ENCODE measurements at regions not wholly inside any gene's neighbourhood (a gene's known extent, or its start where the extent isn't known, plus 50 kb on each side); places are given as distances from the start of the nearest gene placed in this dataset.
"Not testable (repeated sequence)": the region's sequence is repeated elsewhere in the genome, so short reads cannot be mapped to it uniquely, and the experiment has no call there.

DNA sequence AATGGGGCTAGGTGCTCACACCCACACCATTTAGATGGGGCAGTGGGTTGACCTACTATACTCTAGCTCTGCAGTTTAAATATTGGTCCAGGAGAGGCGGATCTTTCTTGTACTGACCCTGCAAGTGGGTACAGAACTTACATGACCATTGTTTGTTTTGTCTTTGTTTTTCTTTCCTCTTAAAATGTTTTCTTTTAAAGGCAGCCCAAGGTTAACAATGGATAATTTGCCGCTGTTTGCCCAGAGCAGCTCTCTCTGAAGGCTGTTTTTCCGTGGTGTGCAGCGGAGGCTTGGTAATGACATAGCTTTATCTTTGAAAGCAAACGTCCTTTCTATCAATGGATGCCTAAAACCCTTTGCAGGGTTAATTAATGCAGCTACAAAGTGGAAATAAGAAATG is 133.3 kb upstream of the MEX3C start:
- DNase-seq (ENCODE audit: low read depth), result no peak

DNA sequence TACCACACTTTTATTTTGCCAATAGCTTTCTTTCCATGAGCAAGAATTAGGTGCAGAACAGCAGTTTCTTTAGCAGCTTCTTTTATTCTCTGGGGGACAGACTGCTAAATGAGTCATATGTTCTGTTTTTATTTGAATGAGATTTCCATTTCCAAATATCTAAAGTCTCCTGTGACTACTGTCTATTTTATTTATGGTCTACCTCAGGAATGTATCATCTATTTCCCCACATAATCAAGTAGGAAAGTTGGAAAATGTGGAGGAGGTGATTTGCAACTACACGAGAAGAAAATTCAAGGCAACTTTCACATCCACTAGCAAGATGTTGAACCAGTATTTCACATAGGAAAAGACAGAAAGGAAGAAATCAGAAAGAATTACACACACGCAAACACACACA is 139.9 kb upstream of the MEX3C start:
- DNase-seq (ENCODE audit: low read depth), result no peak

DNA sequence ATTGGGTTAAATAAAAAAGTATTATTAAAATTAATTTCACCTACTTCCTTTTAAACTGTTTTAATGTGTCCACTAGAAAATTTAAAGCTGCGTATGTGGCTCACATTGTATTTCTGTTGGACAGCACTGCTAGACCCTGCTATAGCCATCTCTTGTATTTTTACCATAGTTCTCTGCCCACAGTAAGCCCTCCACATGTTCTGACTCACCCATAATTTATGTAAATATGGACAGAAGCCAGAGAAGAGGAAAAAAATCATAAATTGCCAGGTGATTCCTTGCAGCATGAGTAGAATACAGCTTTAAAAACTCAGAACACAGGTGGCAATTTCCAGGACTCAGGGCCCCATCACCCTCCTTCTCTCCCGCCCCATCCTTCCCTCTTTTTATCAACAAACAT is 142.4 kb upstream of the MEX3C start:
- DNase-seq (ENCODE audit: low read depth), result no peak

DNA sequence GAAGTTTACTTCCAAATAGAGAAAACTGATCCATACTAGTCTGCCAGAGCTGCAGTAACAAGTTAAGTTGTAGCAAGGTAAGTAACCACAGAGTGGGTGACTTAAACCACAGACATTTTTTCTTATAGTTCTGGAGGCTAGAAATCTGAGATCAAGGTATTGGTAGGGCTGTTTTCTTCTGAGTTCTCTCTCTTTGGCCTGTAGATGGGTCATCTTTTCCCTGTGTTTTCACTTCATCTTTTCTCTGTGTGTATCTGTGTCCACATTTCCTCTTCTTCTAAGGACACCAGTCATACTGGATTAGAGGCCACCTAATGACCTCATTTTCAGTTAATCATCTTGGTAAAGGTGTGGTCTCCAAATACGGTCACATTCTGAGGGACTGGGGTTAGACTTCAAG is 142.9 kb upstream of the MEX3C start:
- no peak for DNase-seq (ENCODE audit: low read depth)

DNA sequence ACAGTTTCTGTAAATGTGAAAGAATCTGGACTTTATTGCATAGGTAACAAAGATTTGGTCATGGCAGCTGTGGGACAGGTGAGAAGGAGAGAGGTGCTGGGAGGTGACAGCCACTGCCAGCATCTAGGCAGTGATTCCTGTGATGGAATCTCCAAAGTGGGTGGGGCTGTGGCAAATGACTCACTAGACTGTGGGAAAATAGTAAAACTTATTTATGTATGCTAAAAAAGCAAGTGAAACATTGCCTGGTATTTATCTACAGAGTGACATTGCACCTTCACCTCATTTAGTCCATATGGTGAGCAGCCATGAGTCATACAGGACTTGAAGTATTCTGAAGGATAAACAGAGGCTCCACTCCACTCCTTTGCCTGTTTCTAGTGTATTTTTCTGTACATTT is 145.3 kb upstream of the MEX3C start:
- no peak for DNase-seq (ENCODE audit: low read depth)

DNA sequence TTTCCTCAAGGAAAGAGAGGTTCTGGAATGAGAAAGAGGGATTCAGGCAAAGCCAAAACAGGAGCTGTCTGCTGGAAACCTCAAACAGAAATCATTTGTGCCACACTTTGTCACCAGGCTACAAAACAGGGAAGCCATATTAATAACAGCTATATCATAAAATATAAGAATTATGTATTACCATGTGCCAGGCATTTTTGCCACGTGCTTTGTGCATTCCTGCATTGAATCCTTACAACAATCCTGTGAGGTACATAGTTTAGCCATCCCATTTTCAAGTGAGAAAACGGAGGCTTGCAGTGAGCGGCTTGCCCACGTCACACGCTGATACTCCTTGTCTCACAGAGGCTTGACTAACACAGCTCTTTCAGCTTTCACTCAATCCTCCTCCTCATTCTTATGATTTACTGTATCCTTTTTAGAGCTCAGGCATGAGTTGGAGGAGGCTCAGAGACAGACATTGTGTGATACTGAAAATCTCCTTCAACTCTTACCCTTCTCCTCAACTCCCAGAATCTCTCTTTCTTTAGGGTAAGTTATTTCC is 148.4 kb upstream of the MEX3C start:
- no peak for DNase-seq (ENCODE audit: low read depth)

DNA sequence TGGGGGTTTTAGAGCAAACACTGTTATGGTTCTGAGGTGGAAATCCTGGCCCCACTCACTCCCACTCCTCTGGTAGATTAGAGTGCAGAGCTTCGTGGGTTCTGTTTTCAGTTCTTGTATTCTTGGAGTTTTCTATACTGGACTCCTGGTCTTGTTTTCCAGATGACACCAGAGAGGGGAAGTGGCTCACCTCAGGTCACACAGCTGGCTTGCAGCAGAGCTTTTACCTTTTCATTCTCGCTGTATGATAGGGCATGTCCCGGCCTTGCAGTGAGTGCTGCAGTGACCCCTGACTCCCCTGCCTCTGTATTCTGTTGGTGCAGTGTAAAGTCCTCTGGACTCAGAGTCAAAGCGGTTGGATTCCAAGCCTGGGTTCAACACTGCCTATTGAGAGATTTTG is 148.9 kb upstream of the MEX3C start:
- no peak for DNase-seq (ENCODE audit: low read depth)

DNA sequence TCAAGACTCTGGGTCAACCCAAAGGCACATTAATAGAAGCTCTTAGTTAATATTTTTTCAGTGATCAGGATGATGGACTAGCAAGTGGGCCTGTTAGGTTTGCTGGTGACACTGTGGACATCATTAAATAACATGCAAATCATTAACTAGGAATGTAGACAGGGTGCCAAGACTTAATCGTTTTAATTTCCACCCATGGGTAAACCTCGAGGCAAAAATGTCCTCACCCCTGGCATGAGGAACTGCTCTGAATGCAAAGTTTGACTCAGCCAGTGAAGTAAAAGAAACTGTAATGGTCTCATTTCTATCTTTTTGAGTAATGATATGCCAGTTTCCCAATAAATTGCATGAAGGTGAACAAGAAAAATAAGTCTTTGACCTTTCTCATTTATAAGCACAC is 152.6 kb upstream of the MEX3C start:
- DNase-seq (ENCODE audit: low read depth), result no peak

DNA sequence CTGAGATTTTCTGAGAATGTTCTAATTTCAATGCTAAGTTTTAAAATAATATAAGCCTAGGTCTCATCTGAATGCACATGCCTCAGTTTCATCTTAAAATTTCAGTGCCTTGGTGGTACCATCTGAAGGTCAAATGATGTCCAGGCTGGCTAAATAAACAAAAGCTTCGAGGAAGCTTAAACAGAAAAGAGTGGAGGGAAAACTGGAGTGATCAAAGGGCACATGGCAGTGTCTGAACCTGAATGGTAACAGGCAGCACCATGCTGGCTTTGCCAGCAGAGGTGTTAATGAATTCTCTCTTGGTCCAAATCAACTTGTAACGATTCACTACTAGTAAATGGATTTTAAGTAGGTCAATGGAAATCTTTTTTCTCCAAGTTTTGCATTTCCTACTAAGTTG is 158.4 kb upstream of the MEX3C start:
- no peak for DNase-seq (ENCODE audit: low read depth)

DNA sequence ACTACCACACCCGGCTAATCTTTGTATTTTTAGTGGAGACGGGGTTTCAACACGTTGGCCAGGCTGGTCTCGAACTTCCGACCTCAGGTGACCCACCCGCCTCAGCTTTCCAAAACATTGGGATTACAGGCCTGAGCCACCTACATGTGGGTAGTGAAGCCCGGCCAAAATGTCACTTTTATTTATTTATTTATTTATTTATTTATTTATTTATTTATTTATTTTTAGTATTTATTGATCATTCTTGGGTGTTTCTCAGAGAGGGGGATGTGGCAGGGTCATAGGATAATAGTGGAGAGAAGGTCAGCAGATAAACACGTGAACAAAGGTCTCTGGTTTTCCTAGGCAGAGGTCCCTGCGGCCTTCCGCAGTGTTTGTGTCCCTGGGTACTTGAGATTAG is 162.8 kb upstream of the MEX3C start:
- not testable (repeated sequence) for DNase-seq (ENCODE audit: low read depth)

DNA sequence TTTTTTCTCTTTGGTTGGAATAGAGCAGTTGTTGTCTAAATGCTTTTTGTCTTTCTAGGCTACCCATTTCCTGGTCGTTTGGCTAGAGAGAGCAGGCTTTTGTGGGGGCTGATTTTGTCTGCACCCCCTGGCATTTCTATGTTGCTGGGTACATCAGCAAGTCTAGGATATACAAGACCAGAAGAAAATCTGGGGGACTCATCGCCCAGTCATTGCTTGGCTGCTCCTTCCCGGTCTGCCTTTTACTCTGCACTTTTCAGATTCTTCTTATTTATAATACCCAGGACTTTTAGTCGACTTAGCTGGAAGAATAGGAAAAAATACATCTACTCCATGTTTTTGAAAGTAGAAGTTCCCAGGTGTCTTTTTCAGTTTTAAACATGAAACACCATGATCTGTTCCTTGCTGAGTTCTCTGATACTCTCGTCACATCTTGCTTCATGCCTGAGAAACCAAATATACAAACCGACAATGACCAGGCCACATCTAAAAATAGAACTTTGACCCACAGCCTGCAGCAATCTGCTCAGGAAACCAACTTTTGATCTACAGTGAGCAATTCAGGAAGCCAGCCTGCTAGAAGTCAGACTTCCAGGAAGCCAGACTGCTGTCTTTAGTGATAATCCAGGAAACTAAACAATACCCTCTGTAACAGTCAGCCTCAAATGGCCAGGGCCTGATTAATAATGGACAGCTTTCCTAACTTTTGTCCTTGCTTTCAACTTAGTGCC is 163.8 kb upstream of the MEX3C start:
- DNase-seq (ENCODE audit: low read depth), result no peak

DNA sequence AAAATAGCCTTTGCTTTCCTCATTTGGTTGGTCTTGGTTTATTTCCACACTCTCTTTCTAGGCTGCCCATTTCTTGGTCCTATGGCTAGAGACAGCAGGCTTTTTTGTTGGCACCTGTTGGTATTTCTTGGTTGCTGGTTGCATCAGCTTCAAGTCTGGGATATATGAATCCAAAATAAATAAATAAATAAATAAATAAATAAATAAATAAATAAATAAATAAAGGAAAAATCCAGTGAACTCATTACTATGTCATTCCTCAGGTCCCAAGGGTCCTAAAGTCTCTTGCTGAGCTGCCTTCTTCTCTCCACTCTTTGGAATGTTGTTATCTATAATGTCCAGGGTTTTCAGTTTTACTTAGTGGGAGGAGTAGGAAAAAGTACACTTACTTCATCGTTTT is 165.9 kb upstream of the MEX3C start:
- DNase-seq (ENCODE audit: low read depth), result no peak

DNA sequence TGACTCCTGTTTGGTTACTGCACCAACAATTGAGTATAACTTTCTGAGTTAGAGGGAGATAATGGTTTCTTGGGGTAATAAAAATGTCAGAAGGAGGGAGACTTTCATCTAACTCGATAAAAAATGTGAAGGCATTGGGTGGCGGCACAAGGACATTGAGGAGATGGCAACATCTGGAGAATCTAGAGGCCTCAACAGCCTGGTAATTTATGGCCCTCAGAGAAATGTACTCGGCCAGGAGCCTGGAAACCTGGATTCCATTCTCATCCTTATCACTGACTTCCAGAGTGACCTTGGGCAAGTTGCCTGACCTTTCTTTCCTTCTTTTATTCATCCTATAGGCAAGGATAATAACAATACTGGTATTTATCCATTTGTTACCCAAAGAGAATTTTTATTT is 173.5 kb upstream of the MEX3C start:
- DNase-seq (ENCODE audit: low read depth), result no peak

DNA sequence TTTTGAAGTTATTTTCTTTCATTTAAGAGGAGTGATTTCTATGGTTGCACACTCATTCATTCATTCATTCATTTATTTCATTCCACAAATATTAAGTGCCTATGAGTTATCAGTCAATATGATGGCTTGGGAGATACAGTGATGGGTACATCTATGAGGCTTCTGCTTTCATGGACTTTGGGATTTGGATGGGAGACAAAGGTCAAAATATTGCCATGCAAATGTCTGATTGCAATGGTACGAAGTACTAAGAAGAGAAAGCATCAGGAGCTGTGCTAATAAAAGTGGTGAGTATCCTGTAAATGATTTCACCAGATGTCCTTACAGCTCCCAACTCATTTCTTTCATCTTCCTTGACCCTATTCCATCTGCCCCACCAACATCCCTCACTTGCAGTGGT is 174.4 kb upstream of the MEX3C start:
- no peak for DNase-seq (ENCODE audit: low read depth)

DNA sequence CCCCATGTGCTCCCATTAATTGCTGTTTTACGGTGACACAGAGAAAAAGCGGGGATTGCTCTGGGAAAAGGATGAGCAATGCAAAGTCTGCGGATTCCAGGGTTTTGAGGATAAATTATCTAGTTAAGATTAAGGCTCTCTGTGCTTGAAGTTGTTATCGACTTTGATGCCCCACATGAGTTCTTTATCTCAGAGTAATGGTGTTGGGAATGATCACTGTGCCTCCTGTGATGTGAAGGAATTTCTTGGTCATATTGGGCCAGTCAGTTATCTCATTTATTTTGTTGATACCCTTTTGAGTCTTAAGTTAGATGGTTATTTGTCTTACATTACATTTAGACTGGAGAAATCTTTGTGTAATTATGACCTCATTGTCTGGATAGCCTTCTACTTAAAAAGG is 184.6 kb upstream of the MEX3C start:
- no peak for DNase-seq (ENCODE audit: low read depth)

DNA sequence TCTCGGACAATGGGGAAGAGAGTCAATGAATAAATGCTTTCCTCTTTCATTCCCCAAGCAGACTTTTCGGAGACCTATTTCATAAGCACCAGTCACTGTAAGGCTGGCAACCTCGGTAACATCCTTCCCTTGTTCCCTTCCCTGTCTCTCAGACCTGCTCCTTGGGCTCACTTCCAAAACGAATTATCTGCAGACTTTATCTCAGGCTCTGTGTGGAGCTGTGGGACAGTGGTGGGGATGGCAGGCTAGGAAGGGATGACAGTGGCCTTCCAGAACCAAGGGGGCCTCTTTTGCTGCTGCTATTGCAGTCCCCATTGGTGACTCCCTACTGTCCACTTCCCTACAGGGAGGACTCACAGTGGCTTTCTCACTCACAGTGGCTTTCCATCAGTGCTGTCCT is 185.6 kb upstream of the MEX3C start:
- DNase-seq (ENCODE audit: low read depth), result no peak

DNA sequence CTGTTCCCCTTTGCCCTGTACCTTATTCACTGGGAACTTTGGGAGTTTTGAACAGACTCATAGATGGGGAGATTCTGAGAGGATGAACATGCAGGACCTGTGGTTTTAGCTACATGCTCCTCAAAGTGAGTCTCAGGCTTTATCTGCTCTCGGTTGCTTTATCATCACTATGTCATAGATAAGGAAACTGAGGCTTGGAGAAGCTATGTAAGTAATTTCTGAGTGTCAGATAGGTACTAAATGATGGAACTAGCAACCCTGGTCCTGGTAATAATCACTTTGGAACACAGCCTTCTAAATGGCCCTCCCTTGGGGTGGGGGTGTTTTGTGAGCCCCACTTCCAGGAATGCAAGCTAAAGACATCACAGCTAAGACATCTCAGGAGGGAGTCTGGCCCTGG is 186.2 kb upstream of the MEX3C start:
- DNase-seq (ENCODE audit: low read depth), result no peak

DNA sequence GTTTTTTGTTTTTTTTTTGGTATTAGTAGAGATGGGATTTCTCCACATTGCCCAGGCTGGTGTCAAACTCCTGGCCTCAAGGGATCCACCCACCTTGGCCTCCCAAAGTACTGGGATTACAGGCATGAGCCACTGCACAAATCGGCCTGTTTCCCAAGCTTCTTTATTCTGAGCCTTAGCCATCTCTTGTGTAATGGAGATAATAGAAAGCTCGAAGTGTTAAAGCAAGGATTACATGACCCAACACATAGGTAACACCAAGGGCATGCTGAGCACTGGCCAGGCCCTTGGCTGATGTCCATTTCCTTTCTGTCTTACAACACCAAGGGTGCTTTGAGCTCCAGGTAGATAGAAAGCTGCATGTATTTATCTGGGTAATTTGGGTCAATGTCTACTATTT is 187.8 kb upstream of the MEX3C start:
- no peak for DNase-seq (ENCODE audit: low read depth)

DNA sequence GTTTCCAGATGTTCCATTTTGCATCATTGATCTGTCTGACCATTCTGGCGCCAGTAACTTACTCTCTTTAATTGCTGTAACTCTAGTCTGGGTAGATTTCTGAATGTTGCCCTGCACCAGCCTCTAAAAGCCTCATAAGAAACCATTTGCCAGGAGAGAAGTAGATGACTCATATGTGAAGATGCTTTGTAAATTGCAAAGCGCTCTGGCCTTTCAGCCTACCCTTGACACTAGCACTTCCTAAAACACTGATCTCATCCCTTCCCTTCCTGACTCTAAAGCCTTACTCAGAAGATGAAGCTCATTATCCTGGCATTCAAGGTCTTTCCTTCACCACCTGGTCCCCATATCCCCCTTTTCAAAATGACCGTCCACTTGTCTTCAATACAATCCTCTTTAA is 193.2 kb upstream of the MEX3C start:
- no peak for DNase-seq (ENCODE audit: low read depth)

DNA sequence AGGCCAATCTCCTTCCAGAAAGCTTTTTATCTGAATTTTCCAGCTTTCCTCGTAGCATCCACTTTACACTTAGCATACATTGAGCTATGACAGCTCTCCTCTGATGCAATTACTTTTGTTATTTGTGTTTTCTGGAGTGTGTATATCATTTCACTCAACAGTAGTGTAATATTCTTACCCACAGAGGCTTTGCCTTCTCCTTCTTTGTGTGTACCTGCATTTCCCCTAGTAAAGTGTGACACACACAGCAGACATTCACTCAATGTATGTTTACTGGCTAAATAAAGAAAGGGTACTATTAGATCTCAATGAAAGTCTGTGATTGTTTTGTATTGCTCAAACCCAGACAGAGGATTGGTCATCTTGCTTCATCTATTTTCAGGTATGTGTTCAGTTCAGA is 193.7 kb upstream of the MEX3C start:
- DNase-seq (ENCODE audit: low read depth), result no peak

DNA sequence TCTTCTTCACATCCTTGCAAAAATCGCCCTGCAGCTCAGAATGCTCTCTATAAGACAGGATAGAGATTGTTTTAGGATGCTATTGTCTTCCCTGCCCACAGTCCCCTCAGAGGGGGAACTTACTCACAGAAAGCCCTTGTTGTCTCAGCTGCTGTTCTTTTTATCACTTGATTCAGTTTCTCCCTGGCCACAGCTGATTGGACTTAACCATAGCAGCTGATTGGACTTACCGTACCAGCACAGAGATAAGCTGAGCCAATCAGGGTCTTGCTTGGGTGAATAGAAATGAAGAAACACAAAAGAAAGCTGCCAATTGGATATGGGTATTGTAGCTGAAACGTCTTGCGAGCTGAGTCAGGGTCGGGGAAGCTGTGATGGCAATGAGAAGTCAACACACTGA is 194.2 kb upstream of the MEX3C start:
- DNase-seq (ENCODE audit: low read depth), result no peak

DNA sequence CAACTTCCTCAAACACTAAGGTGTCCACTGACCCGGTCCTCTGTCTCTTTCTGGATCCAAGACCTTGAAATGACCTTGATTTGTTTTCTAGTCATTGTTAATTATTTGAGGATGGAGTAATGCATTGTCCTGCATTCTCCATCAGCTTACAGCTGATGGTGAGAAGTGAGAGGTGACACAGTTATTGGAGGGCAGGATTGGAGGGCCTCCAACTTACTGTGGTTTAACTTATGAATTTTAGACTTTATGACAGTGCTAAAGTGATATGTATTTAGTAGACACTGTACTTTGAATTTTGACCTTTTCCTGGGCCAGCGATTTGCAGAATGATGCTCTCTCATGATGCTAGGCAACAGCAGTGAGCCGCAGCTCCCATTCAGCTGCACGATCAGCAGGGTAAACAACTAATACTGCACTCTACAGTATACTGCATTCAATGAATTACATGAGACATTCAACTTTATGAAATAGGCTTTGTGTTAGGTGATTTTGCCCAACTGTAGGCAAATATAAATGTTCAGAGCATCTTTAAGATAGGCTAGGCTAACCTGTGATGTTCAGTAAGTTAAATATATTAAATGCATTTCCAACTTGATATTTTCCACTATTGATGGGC is 200.0 kb upstream of the MEX3C start:
- DNase-seq (ENCODE audit: low read depth), result no peak

DNA sequence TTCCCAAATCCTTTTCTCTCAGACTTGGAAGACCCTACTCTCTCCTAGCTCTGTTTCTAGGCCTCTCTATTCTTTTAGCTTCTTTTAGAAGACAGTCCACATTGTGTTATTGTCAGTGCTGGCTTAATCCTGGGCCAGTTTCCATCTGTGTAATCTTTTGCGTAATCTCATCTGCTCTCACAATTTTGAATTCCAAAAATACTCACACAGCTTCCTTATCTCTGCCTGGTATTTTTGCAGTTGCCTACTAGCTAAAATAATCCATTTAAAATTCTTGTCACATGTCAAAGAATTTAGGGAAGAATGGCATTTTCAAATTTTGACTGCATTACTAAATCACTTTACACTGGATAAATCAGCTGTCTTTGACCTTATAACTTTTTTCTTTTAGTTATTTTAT is 200.6 kb upstream of the MEX3C start:
- DNase-seq (ENCODE audit: low read depth), result no peak

DNA sequence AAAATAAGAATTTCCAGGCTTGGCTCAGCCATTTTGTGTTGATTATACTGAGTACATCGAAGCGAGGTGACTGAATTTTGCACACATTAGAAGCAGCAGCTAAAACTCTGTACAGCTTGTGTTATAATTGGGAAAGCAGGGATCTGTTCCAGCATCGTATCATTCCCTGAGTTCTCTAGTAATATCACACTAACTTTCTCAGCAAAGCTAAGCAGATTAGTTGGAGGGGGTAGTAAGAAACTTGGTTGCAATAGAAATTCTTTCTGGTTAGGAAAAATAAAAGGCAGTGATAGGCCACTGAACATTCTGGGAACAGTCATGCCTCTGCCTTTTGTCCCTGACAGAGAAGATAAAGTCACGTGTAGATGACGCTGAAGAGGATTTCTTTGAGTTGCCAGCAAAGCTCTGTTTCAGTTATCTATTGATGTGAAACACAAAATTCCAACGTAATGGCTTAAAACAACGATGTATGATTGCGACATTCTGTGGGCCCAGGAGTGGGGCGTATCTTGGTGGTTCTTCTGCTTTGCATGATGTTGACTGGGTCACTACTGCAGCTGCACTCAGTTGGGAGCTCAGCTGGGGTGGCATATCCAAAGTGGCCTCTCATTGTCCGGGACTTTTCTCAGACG is 202.1 kb upstream of the MEX3C start:
- no peak for DNase-seq (ENCODE audit: low read depth)
